Smooth muscle cell (in vitro differentiated cells): ENCODE measurements at regions not wholly inside any gene's neighbourhood (a gene's known extent, or its start where the extent isn't known, plus 50 kb on each side); places are given as distances from the start of the nearest gene placed in this dataset.

ENCODE experiments used
- DNase-seq: peaks from one replicate; lab custom pipeline; 2025; ENCODE audit not compliant: unreplicated experiment; lab: John Stamatoyannopoulos, UW
- H2AFZ ChIP-seq: fragments of 200-600 bp; sonication (generic); 2 replicates; pipeline ENCODE4 v1.6.0; 2016; ENCODE audit warnings: antibody characterized with exemption, low read depth, mild to moderate bottlenecking
- H3F3A ChIP-seq: fragments of 200-600 bp; sonication (generic); 2 replicates; pipeline ENCODE4 v1.6.0; 2017; ENCODE audit warnings: antibody characterized with exemption, low read depth
- H3K27ac ChIP-seq: fragments of 200-600 bp; sonication (generic); 2 replicates; pipeline ENCODE4 v1.5.1; 2016; ENCODE audit warnings: low read depth, mild to moderate bottlenecking
- H3K27me3 ChIP-seq: fragments of 200-600 bp; sonication (generic); 2 replicates; pipeline ENCODE4 v1.6.1; 2016; ENCODE audit warnings: low read depth, mild to moderate bottlenecking
- H3K36me3 ChIP-seq: fragments of 200-600 bp; sonication (generic); 2 replicates; pipeline ENCODE4 v1.5.1; 2016; ENCODE audit warnings: low read depth
- H3K4me1 ChIP-seq: fragments of 200-600 bp; sonication (generic); 2 replicates; pipeline ENCODE4 v1.5.1; 2016; ENCODE audit warnings: low read depth
- H3K4me2 ChIP-seq: fragments of 200-600 bp; sonication (generic); 2 replicates; pipeline ENCODE4 v1.6.0; 2016; ENCODE audit warnings: mild to moderate bottlenecking
- H3K4me3 ChIP-seq: fragments of 200-600 bp; sonication (generic); 2 replicates; pipeline ENCODE4 v1.5.1; 2016; ENCODE audit warnings: mild to moderate bottlenecking
- H3K79me2 ChIP-seq: fragments of 200-600 bp; sonication (generic); 2 replicates; pipeline ENCODE4 v1.6.0; 2016; ENCODE audit warnings: low read depth, mild to moderate bottlenecking
- H3K9ac ChIP-seq: fragments of 200-600 bp; sonication (generic); 2 replicates; pipeline ENCODE4 v1.6.0; 2016; ENCODE audit warnings: low read depth
- H3K9me3 ChIP-seq: fragments of 200-600 bp; sonication (generic); replicated peaks from 2 replicates; pipeline ENCODE4 v1.5.1; 2016; ENCODE audit warnings: low read depth
- H4K20me1 ChIP-seq: fragments of 200-600 bp; sonication (generic); 2 replicates; pipeline ENCODE4 v1.6.0; 2016; ENCODE audit warnings: low read depth
- WGBS: methylation state at CpG from one replicate; pipeline ENCODE4 v1.1.7; 2016; ENCODE audit warnings: low lambda C conversion rate; 5-methylcytosine and 5-hydroxymethylcytosine counted together
- TF ChIP-seq, protein P1 (sequence below): fragments of 200-600 bp; sonication (generic); IDR thresholded peaks from 2 replicates; pipeline ENCODE4 v1.5.1; 2017; ENCODE audit warnings: borderline replicate concordance, mild to moderate bottlenecking, antibody characterized with exemption; ENCODE audit not compliant: insufficient read depth, poor library complexity, severe bottlenecking

DNA sequence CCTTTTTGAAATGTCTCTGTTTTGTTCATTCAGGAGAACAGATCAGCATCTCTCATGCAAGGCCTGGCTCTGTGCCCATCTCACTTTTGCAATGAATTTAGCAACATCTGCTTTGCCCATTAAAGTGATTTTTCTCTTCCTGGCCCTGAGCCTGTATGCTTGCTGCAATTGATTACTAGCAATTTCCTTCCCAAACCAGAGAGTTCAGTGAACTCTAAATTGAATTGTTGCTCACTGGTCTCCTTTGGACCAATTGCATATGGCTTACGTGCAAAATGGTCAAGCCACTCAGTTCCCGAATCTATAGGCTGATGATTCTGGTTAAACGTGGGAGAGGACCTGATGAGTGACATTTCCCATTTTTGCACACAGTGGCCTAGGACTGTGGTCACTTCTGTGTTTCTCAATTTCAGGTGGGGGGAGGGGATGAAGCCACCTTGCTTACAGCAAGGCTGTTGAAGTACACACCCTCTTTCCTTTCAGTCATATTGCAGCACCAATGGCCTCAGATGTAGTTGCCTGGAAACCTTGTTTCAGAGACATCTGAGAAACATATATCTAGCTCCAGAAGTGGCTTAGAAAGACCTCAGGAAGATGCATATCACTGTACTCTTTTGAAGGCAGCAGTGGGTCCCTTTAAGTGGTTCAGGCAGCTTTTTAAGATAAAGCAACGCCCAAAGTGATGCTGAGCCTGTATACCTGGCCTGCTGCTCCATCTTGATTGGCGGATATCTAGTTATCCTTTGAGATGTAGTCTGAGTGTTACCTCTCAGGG is 201.4 kb downstream of the PTEN start:
- Histone ChIP-seq H3K4me3 (no peak overlapping the region), H2AFZ (no peak overlapping the region), H3F3A (peaks cover 19% of the 10 kb centered on the region), H4K20me1 (no peaks in the 10 kb centered on the region), H3K27me3 (no peaks in the 10 kb centered on the region), H3K4me2 (no peak overlapping the region), H3K9me3 (no peaks in the 10 kb centered on the region), H3K27ac (no peak overlapping the region), H3K9ac (no peak overlapping the region), H3K36me3 (no peaks in the 10 kb centered on the region), H3K79me2 (no peaks in the 10 kb centered on the region), H3K4me1 (peaks cover 14% of the 10 kb centered on the region)
- TF ChIP-seq, protein P1, sequence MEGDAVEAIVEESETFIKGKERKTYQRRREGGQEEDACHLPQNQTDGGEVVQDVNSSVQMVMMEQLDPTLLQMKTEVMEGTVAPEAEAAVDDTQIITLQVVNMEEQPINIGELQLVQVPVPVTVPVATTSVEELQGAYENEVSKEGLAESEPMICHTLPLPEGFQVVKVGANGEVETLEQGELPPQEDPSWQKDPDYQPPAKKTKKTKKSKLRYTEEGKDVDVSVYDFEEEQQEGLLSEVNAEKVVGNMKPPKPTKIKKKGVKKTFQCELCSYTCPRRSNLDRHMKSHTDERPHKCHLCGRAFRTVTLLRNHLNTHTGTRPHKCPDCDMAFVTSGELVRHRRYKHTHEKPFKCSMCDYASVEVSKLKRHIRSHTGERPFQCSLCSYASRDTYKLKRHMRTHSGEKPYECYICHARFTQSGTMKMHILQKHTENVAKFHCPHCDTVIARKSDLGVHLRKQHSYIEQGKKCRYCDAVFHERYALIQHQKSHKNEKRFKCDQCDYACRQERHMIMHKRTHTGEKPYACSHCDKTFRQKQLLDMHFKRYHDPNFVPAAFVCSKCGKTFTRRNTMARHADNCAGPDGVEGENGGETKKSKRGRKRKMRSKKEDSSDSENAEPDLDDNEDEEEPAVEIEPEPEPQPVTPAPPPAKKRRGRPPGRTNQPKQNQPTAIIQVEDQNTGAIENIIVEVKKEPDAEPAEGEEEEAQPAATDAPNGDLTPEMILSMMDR, result no peak
- no peak for DNase-seq
- 93% methylated on average over 5 of the region's 5 CpGs for WGBS

DNA sequence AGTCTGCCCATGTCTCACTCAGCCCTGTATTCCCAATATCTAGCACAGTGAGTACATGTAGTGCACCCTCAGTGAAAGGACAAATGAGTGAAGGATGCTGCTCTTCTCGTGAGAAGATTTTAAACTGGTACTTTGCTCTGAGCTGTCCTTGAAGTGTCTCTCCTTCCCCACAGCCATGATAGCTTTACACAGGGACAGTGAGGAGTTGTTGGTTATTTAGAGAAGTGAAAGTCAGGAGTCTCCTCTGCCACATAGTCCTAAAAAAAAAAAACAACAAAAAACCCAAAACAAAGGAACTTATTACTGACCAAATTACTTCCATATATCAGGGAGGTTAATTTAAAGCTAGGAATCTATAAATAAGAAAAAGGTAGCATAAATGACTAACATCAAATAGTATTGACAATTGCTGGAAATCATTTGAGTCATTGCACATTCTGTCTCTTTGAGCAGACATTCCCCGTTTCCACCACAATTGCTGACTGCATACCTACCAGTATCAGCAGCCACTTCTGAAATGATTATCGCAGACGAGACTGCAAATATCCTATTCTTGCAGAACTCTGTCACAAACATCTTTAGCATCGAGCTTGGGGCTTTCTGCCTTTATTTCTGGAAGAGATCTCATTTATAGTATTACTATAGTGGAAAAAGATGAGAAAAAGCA is 202.1 kb downstream of the PTEN start:
- H3K27ac ChIP-seq, result no peak overlapping the region
- DNase-seq, result no peak
- H2AFZ ChIP-seq, result no peak overlapping the region
- H3F3A ChIP-seq, result peaks cover 20% of the 10 kb centered on the region
- H3K4me1 ChIP-seq, result peaks cover 14% of the 10 kb centered on the region
- WGBS, result 57% methylated on average over 5 of the region's 5 CpGs
- no peak overlapping the region for H3K4me2 ChIP-seq
- TF ChIP-seq, protein P1, result no peak
- no peaks in the 10 kb centered on the region for H3K36me3 ChIP-seq
- H3K9me3 ChIP-seq, result no peaks in the 10 kb centered on the region
- H3K4me3 ChIP-seq, result no peak overlapping the region
- no peaks in the 10 kb centered on the region for H4K20me1 ChIP-seq
- no peak overlapping the region for H3K9ac ChIP-seq
- no peaks in the 10 kb centered on the region for H3K79me2 ChIP-seq
- H3K27me3 ChIP-seq, result no peaks in the 10 kb centered on the region

DNA sequence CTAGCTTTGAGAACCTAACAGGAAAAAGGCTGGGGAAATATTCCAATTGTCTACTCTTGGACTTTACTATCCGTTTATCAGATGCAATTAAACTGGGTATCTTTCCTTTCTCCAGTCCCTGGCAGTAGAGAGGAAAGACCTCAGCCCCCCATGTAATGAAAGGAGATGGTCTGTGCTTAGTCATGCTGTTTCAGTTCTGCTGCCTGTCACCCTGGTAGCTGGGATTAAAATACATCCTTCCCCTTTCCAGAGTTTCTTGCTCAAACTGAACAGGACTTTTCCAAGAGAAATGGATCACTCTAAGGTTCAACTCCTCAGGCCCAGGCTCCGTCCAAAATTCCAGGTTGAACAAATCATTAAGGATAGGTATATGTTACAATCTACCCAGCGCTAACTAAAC is 202.9 kb downstream of the PTEN start:
- no peak overlapping the region for H3K4me2 ChIP-seq
- no peaks in the 10 kb centered on the region for H3K27me3 ChIP-seq
- WGBS, result 71% methylated on average over 3 of the region's 3 CpGs
- H3K9me3 ChIP-seq, result no peaks in the 10 kb centered on the region
- no peak overlapping the region for H3K9ac ChIP-seq
- H3F3A ChIP-seq, result peaks cover 22% of the 10 kb centered on the region
- no peak overlapping the region for H2AFZ ChIP-seq
- no peaks in the 10 kb centered on the region for H4K20me1 ChIP-seq
- TF ChIP-seq, protein P1, result no peak
- H3K4me3 ChIP-seq, result no peak overlapping the region
- no peak overlapping the region for H3K27ac ChIP-seq
- peaks cover 14% of the 10 kb centered on the region for H3K4me1 ChIP-seq
- no peak for DNase-seq
- no peaks in the 10 kb centered on the region for H3K36me3 ChIP-seq
- no peaks in the 10 kb centered on the region for H3K79me2 ChIP-seq

DNA sequence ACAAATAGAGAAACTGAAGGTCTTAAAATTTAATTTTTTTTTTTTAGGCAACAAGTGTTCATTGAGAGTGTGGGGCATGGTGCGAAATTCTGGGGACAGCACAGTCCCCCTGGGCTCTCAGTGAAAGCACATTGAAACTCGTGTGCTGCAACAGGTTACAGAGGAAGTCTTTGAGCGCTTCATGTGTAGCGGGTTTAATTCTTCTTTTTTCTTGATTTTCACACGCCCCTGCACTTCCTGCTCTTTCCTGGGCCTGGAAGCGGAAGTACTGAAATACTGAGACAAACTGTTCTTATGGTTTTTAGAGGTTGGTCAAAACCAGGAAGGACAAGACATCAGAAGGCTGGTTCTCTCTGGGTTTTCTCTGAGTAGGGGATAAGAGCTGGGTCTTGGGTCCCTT is 203.5 kb downstream of the PTEN start:
- no peaks in the 10 kb centered on the region for H3K36me3 ChIP-seq
- 97% methylated on average over 6 of the region's 6 CpGs for WGBS
- H3K4me2 ChIP-seq, result no peak overlapping the region

More for the DNA sequence above, 203.5 kb downstream of the PTEN start:
- TF ChIP-seq, protein P1, result no peak
- Histone ChIP-seq H3K9ac (no peak overlapping the region), H3K4me3 (no peak overlapping the region), H3K27me3 (no peaks in the 10 kb centered on the region), H2AFZ (no peak overlapping the region), H3K9me3 (no peaks in the 10 kb centered on the region), H4K20me1 (no peaks in the 10 kb centered on the region), H3K27ac (no peak overlapping the region), H3K79me2 (no peaks in the 10 kb centered on the region), H3F3A (peaks cover 20% of the 10 kb centered on the region), H3K4me1 (peaks cover 14% of the 10 kb centered on the region)
- DNase-seq, result no peak
